GM19467 (cell line): ENCODE measurements at regions not wholly inside any gene's neighbourhood (a gene's known extent, or its start where the extent isn't known, plus 50 kb on each side); places are given as distances from the start of the nearest gene placed in this dataset.
"Not testable (repeated sequence)": the region's sequence is repeated elsewhere in the genome, so short reads cannot be mapped to it uniquely, and the experiment has no call there.

Experiments
- ATAC-seq: cut with Tn5 transposase; IDR thresholded peaks from one replicate; pipeline ENCODE4 v1.9.1; 2021; ENCODE audit warnings: mild to moderate bottlenecking, moderate library complexity; ENCODE audit not compliant: unreplicated experiment

DNA sequence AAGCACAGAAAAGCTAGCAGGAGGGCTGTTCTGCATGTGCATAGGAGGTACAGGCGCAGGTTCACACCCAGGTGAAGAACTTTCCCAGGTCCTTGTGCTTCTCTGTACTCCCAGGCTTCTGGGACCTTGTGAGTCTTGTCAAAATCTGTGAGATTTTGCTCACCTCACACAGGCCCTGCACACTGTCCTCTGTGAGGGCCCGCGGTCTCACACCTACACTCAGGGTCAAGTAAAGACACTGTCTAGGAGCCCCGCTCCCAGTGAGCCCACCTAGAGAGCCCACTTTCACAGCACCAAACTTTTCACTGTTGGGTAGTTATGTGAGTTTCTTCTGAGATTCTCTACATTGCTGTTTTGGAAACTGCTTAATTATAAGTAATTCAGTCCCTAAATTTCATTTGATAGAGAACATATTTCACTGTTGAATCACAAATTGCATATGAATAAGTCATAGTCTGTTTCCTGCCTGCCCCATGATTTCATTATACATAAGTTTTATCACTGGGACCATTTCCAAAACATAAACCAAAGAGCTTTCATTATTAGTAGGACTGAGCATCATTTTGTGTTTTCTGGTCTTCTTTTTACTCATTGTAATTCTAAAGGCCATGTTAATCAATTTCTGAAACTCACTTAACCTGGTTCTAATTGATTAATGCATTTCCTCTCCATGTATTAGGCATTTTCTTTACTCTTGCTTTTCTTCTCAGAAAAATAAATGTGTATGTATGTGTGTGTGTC, 234.2 kb upstream of the SPOPL start:
- ATAC-seq: peak; percentile 63

DNA sequence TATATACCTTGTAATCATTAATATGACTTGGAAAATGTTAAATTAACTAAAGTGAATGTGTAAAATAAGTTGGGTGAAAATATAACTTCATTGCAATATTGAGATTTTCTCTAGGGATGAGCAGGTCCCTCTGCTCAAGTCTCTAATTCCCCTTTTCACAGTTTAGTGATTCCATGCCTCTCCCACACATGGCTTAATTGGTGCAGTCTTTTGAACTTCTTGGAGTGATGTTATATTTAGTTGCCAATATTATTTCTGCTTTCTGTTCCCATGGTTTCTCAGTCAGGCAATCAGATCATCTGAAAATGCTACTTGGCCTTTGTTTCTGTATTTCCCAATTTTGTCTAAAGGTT, 233.7 kb upstream of the SPOPL start:
- peak; percentile 46 for ATAC-seq

DNA sequence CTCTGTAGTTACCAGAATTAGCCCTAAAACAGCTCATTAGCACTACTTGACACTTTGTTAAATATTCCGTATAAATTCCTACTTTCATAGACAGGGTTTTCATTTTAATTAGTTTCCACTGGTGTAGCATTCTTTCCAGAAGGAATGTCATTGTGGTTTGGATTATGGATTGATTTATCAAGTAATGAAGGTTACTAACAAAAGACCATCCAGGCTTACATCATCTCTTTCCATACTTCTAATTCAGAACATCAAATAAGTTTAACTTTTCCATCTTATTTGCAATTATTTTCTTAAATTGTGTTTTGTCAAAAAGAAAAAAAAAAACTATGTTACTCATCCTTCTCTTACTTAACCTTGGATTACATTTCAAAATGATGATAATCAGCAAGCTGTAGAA, 231.8 kb upstream of the SPOPL start:
- ATAC-seq: no peak

DNA sequence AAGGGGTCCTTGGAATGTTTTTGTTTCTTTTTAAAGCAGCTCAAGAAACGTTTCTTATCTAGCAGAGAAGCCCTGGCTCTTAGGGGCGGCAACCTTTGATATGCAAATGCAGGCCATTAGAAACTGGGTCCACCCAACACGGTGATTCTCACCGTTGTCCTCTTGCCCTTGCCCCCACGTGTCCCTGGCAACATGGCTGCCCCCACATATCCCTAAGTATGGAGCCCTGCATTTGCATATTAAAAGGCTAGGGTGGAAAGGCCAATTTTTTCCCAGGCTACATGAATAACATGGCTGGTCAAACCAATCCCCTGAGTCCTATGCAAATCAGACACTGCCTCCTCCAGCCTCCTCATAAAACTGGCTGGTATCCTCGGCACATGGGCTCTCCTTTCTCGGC, 230.1 kb upstream of the SPOPL start:
- ATAC-seq: no peak

DNA sequence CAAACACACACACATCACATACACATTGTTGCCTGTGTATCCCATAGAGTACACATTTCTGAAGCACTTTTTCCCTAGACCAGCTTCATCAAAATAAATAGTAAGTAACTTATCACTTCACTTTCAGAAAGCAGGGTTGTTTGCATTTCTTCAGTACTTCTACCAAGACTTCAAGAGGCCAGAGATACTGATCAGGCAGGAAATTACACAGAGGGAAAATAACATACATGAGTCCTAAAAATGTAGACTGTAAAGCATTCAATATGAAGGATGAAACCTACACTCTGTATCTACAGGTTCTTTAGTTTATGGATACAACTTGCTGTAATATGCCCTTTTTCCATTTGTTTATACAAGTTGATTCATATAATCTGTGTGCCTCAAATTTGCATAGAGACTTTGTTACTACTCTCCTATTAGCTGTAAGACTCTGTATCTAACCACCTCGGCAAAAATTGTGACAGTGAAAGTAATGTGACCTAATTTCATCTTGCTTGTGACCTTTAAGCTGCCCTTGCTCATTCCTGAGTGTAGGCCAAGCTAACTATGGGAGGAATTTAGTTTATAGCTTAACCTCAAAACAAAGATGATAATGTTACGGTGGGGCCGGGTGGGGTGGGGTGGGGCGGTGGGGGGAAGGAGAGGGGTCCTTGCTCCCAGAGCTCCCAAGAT, 228.9 kb upstream of the SPOPL start:
- ATAC-seq: no peak

DNA sequence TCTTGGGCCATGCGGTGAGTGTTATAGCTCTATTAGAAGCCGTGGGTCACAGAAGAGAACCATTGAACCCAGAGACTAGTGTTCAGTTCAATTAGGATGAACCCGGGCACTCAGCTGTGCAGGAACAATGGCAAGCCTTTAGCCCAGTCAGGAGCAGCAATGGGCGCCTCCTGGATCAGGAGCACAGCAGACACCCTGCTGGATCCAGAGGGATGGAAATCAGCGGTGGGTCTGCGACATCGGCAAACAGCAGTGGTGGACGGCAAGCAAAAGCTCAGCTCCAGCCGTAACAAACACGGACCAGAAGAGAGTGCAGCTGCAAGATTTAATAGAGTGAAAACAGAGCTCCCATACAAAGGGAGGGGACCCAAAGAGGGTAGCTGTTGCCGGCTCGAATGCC, 228.3 kb upstream of the SPOPL start:
- not testable (repeated sequence) for ATAC-seq

DNA sequence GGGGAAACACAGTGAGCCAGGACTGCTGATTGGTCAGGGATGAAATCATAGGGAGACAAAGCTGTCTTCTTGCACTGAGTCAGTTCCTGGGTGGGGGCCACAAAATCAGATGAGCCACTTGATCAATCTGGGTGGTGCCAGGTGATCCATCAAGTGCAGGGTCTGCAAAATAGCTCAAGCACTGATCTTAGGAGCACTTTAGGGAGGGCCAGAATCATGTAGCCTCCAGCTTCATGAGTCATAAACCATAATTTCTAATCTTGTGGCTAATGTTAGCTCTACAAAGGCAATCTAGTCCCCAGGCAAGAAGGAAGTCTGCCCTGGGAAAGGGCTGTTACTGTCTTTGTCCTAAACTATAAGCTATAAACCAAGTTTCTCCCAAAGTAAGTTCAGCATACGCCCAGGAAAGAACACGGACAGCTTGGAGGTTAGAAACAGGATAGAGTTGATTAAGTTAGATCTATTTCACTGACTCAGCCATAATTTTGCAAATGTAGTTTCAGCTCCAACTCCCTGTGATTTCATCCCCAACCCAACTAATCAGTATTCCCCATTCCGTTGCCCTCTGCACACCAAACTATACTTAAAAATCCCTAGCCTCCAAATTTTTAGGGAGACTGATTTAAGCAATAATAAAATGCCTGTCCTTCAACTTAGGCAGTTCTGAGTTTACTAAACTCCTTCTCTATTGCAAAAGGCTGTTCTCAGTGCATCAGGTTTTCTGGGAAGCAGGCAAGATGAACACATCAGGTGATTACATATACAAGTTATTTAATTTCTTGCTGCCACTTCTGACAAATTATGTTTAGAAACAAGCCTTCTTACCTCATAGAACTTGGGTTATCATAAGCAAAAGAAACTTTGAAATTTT, 226.9 kb upstream of the SPOPL start:
- ATAC-seq: no peak

DNA sequence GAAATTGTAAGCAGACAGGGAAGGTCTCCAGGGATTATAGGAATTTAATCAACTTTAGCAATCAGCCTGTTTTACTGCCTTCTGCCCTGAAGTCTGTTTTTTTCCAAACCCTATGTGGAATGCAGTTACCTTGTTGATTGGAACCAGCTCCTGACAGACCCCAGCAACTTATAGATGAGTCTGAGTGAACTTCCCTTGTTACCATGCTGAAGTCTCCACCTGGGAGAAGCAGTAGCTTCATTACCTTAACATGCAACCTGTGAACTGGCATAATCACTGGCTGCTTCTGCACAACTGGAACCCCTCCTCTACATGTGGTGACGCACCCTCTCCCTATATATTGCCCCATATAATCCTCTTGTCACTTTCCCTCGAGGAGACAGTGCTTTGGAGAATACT, 226.3 kb upstream of the SPOPL start:
- no peak for ATAC-seq

DNA sequence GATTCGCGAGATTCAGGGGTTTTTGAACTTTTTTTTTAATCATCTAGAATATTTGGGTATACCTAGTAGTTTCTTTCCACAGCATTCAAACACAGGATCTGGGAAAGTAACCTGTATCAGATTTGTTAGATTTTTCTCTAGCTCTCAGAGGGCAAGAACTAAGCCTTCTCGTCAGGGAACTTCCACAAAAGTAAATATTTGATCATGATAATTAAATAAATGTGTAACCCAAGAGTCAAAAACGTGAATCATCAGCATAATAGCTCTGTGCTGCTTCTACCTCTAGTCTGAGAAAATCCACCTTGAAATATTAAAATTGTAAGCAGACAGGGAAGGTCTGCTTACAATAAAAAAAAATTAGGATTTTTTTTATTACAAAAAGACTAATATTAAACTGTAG, 225.7 kb upstream of the SPOPL start:
- ATAC-seq: no peak

DNA sequence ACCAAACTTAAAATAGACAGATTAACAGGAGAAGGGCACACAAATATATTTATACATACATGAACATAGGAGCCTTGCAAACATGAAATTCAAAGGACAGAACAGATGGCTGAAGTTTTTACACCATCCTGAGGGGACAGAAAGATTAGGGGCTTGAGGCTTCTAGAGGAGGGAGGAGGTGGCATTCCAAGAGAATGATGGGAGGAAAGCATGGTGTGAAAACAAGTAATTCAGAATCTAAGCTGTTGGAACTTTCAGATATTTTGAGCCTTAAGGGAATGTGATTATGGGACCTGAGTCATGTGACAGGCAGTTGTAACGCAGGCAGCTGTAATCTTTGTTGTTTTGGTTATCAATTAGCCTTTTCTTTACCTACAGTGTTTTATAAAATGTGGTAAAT, 225.2 kb upstream of the SPOPL start:
- no peak for ATAC-seq

DNA sequence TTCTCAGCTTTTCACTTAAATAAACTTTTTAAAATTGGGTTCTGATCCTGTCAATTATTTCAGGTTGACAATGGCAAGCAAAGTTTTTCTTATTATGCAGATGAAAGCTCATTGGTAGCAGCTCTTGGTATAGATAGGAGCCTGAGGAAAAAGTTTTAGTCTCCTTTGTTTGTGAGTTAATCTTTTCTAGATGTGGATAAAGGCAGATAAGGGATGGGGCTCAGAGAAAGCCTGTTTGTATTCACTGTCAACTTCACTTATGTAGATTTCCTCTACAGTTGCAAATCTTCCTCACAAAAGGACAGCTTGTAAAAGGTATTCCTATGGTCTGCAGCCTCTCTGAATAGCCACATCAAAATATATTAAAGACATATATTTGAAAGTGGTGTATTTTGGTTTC, 224.5 kb upstream of the SPOPL start:
- no peak for ATAC-seq

DNA sequence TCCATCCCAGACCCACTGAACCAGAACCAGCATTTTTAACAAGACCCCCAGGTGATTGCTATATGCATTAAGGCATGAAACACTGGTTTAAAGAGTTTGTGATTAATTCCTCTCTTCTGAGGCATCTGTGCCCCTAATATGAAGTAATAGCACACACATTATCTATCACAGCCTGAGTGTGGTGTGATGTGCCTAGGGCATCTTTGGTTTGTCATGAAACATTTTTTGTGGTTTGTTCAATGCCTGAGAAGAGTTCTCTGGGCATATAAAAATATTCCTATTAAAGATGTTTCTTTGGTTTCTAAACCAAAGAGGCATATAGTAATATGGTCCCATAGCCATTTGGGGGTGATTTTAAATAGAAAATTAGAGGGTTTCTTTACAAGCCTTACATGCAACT, 221.7 kb upstream of the SPOPL start:
- no peak for ATAC-seq

DNA sequence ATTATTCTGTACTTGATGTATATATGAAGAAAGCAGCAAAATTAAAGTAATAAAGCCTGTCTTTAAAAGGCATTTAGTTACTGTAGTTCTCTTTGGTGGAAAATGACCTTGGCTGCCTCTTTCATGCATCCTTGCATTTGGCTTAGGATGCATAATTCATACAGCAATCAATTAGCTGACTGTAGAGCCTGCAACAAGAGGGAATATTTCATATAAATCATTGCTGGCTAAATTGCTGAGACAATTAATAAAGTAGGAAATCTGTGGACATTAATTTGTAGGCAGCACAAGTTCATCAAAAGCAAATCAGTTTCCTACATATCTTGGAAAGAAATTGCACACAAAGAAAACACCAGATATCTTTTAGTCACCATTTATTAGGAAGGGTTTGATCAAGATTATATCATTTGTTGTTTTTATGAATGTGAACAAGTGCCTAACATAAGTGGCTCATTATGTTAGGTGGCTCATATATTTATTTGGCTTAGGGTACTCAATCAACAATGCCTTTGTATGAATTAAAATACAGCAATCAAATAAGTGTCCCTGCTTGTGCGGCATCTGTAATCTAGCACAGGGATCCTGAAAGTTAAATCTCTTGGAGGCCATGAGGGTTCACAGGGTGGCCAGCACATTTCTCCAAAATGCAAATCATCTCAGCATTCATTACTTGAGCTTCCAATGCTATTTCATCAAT, 220.4 kb upstream of the SPOPL start:
- ATAC-seq: no peak

DNA sequence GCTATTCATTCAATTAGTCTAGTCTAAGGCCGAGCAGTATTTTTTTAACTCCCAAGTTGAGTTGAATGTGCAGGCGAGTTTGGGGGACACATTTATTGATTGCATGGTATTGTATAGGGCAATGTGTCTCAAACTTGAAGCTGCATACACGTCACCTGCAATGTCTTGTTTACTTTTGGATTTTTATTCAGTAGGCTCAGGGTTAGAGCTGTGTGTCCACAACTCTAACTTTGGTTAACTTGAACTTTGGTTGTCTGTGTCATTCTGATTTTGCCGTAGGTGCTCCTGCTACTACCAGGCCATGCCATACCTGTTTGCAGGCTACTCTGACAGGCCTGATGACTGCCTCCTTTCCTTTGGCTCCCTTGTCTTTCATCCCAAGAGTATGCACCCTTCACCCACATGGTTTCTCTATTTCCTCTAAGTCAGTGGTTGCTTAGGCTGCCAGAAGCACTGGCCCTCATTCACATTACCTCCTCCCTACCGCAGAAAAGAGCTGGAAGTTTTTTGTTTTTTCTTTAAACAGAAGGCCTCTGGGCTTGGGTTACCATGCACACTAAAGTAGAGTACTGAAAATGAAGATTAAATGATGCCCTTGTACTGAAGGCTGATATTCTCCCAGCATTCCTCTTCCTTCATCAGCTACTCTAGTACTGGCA, 219.4 kb upstream of the SPOPL start:
- no peak for ATAC-seq

DNA sequence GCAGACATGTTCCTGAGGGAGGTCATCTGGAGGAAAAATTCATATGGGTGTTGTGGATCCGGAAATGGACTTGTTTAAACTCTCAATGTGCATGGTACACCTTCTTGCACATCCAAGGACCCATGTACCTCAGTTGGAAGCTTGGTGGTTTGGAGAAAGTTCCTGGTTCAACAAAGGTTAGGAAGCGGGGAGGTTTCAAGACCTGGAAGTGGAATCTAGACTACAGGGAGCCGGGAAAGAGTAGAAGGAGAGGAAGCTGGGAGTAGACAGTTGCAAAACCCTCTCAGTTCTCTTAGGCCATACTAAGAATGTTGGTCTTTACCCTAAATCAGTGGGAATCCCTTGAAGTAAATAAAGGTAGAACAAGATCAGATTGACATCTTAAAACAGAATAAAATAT, 209.8 kb upstream of the SPOPL start:
- ATAC-seq: no peak

DNA sequence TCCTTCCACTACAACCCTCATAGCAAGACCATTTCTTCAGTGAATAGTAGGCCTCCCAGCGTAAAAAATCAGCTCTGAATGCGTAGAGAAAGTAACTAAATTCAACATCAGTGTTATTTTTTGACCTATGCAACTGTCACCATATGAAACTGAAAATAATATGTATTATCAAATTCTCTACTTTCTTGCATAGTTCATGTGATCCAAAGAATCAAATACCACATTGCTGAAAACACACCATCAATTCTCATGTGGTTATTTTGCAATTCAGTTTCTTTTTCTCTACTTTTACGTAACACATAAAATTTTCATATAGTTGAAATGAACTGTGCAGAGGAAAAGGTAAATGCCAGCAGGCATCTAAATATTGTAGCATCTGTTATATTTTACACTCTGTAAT, 208.5 kb upstream of the SPOPL start:
- no peak for ATAC-seq

DNA sequence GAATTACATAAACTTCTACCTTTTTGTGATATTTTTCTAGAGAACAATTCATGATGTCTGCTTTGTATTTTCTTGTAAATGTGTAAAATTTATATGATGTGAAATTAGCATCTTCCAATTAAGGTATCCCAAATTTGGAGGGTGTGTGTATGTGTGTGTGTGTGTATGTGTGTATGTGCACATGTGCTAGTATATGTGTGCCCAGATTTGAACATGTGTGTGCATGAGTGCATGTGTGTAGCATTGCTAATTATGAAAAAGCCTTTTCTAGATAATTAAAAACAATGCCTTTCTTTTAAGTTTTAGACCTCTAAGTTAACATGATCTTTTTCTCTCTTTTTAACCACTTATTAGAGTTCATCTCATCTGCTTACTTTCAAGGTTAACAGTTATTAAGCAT, 208.0 kb upstream of the SPOPL start:
- ATAC-seq: no peak

DNA sequence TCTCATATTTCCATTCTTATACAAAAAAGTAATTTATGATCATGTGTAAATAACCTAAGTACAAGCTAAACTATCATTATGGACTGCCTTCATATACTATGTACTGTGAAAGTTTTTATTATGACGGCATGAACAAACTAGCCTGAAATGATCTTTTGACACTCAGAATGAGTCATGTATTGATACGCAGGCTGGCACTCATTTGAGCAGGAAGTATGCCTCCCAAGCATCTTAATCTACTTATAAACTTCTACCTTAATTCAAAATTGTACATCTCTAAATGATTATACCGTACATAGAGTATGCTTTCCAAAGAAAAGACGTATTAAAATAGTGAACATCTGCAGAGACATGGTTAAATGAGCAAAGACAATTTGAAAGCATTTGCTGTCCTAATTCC, 207.1 kb upstream of the SPOPL start:
- no peak for ATAC-seq

DNA sequence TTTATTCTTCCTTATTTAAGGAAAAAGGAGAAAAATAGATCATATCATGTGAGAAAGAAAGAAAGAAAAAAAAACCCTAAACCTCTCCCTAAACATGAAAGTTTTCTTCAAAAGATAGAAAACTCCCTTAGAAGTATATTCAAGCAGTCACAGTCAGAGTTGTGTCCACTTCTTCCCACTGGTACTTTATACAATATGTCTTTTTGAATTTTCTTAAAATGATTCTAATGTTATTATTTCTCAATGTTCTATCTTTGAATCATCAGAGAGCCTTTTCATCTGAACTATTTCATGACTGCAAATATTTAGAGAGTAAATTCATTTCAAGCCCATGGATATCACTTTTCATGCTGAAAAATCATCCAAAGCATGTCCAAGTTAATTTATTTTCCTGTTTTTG, 205.2 kb upstream of the SPOPL start:
- no peak for ATAC-seq

DNA sequence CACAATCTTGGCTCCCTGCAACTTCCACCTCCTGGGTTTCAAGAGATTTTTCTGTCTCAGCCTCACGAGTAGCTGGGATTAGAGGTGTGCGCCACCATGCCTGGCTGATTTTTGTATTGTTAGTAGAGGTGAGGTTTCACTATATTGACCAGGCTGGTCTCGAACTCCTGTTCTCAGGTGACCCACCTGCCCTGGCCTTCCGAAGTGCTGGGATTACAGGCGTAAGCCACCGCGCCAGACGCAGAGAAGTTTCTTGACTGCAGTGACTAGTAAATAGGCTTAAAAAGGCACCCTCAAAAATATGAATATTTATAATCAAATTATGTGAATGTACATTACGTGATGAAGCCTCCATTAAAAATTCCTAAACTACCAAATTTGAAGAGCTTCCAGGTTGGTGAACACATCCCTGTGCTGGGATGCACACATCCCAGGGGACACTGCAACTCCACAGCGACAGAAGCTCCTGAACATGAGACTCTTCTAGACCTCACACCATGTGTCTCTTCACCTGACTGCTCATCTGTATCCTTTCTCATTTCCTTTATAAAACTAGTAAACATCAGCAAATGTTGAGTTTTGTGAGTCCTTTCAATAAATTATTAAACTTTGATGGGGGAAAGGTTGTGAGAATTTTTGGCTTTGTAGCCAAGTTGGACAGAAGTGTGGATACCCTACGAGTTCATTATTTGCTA, 203.3 kb upstream of the SPOPL start:
- ATAC-seq: peak; percentile 72
